Astrocyte (in vitro differentiated cells and primary cell): ENCODE measurements at regions not wholly inside any gene's neighbourhood (a gene's known extent, or its start where the extent isn't known, plus 50 kb on each side); places are given as distances from the start of the nearest gene placed in this dataset.
"Not testable (repeated sequence)": the region's sequence is repeated elsewhere in the genome, so short reads cannot be mapped to it uniquely, and the experiment has no call there.

Experiments used
- EZH2 ChIP-seq: IDR thresholded peaks from 2 replicates; pipeline ENCODE4 v1.6.1; 2012; ENCODE audit warnings: mild to moderate bottlenecking, low read length, inconsistent platforms; ENCODE audit not compliant: insufficient read depth
- TF ChIP-seq, protein P1 (sequence below): IDR thresholded peaks from 2 replicates; pipeline ENCODE4 v1.5.1; 2011; ENCODE audit warnings: low read depth, mild to moderate bottlenecking, inconsistent platforms, low read length, moderate library complexity; ENCODE audit not compliant: insufficient read depth

DNA sequence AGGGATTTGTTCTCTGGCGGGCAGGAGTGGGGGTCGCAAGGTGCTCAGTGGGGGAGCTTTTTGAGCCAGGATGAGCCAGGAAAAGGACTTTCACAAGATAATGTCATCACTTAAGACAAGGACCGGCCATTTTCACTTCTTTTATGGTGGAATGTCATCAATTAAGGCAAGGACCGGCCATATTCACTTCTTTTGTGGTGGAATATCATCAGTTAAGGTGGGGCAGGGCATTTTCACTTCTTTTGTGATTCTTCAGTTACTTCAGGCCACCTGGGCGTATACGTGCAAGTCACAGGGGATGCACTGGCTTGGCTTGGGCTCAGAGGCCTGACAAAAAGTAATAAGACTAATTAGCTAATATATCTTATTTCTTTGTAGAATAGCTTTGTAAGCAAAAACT lies 252.1 kb upstream of the TYRP1 start:
- TF ChIP-seq, protein P1, sequence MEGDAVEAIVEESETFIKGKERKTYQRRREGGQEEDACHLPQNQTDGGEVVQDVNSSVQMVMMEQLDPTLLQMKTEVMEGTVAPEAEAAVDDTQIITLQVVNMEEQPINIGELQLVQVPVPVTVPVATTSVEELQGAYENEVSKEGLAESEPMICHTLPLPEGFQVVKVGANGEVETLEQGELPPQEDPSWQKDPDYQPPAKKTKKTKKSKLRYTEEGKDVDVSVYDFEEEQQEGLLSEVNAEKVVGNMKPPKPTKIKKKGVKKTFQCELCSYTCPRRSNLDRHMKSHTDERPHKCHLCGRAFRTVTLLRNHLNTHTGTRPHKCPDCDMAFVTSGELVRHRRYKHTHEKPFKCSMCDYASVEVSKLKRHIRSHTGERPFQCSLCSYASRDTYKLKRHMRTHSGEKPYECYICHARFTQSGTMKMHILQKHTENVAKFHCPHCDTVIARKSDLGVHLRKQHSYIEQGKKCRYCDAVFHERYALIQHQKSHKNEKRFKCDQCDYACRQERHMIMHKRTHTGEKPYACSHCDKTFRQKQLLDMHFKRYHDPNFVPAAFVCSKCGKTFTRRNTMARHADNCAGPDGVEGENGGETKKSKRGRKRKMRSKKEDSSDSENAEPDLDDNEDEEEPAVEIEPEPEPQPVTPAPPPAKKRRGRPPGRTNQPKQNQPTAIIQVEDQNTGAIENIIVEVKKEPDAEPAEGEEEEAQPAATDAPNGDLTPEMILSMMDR: not testable (repeated sequence)
- TF ChIP-seq EZH2: not testable (repeated sequence)
